Liver (tissue), 3 donors: ENCODE measurements at regions not wholly inside any gene's neighbourhood (a gene's known extent, or its start where the extent isn't known, plus 50 kb on each side); places are given as distances from the start of the nearest gene placed in this dataset.
A peak's percentile ranks its signal among the peaks of the same experiment; 100 is the strongest.

Experiments used
- RXRA ChIP-seq, 2 donors: IDR thresholded peaks; 2 replicates each; pipeline ENCODE4 v1.6.1; 2017 to 2018; ENCODE audit warnings: antibody characterized with exemption in 2 of 2, mild to moderate bottlenecking in 1 of 2
- SP1 ChIP-seq: IDR thresholded peaks from 2 replicates; pipeline ENCODE4 v1.6.1; 2018; ENCODE audit warnings: antibody characterized with exemption, mild to moderate bottlenecking
- TAF1 ChIP-seq: conservative IDR thresholded peaks from 2 replicates; pipeline ENCODE4 v1.6.1; 2016; ENCODE audit warnings: antibody characterized with exemption, mild to moderate bottlenecking
- TF ChIP-seq, protein P1 (sequence below): fragments of 150-350 bp; IDR thresholded peaks from 2 replicates; pipeline ENCODE4 v1.5.1; 2017; ENCODE audit warnings: improper control_type of control experiment, low read depth, low read length; ENCODE audit not compliant: missing input control
- TF ChIP-seq, protein P2 (sequence below): IDR thresholded peaks from 2 replicates; pipeline ENCODE4 v1.6.1; 2016; ENCODE audit warnings: antibody characterized with exemption
- TF ChIP-seq, protein P3 (sequence below): IDR thresholded peaks from 2 replicates; pipeline ENCODE4 v1.6.1; 2016; ENCODE audit warnings: antibody characterized with exemption
- donor health status: healthy.
- donor health status: healthy.

DNA sequence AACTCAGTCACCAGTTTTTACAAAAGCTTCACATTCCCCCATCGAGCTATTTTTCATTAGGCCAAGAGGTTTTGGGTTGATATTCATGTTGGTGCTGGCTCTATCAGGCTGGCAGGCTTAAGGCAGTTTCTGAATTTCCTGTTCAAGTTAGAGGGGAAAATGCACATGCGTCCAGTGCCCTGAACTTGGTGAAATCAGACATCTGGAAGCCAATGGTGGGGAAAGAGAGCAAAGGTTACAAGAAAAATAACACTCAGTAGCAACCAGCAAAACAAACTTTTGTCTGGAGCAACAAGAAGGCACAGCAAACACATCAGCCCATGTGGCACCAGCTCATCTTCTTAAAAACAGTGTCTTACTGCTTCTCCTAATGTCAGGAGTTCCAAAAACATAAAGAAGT, 155.6 kb upstream of the TSC22D2 start:
- TF ChIP-seq, protein P1, sequence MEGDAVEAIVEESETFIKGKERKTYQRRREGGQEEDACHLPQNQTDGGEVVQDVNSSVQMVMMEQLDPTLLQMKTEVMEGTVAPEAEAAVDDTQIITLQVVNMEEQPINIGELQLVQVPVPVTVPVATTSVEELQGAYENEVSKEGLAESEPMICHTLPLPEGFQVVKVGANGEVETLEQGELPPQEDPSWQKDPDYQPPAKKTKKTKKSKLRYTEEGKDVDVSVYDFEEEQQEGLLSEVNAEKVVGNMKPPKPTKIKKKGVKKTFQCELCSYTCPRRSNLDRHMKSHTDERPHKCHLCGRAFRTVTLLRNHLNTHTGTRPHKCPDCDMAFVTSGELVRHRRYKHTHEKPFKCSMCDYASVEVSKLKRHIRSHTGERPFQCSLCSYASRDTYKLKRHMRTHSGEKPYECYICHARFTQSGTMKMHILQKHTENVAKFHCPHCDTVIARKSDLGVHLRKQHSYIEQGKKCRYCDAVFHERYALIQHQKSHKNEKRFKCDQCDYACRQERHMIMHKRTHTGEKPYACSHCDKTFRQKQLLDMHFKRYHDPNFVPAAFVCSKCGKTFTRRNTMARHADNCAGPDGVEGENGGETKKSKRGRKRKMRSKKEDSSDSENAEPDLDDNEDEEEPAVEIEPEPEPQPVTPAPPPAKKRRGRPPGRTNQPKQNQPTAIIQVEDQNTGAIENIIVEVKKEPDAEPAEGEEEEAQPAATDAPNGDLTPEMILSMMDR = no peak
- TF ChIP-seq RXRA (IDR thresholded peaks at IDR 0.05) (peak; percentile 91), TAF1 (peak; percentile 92), SP1 (peak; percentile 88)
- TF ChIP-seq, protein P2, sequence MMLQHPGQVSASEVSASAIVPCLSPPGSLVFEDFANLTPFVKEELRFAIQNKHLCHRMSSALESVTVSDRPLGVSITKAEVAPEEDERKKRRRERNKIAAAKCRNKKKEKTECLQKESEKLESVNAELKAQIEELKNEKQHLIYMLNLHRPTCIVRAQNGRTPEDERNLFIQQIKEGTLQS = peak; percentile 51
- TF ChIP-seq, protein P3, sequence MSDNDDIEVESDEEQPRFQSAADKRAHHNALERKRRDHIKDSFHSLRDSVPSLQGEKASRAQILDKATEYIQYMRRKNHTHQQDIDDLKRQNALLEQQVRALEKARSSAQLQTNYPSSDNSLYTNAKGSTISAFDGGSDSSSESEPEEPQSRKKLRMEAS = peak; percentile 76
